GM12891 (cell line): ENCODE measurements at regions not wholly inside any gene's neighbourhood (a gene's known extent, or its start where the extent isn't known, plus 50 kb on each side); places are given as distances from the start of the nearest gene placed in this dataset.
"Not testable (repeated sequence)": the region's sequence is repeated elsewhere in the genome, so short reads cannot be mapped to it uniquely, and the experiment has no call there.

Source experiments
- DNase-seq: peaks from one replicate; pipeline ENCODE4 v3.0.0; 2011; ENCODE audit warnings: low spot score; ENCODE audit not compliant: insufficient read length
- FAIRE-seq: peaks from 2 replicates; lab custom pipeline; 2011; peaks lifted over from hg19 to GRCh38; lab: Jason Lieb, UNC
- PAX5 ChIP-seq: IDR thresholded peaks from 2 replicates; pipeline ENCODE4 v1.6.1; 2011; ENCODE audit warnings: low read length, moderate library complexity, mild to moderate bottlenecking; ENCODE audit not compliant: insufficient read depth, severe bottlenecking
- POLR2A ChIP-seq: IDR thresholded peaks from 2 replicates; pipeline ENCODE4 v1.6.1; 2011; ENCODE audit warnings: low read depth, low read length, control low read depth
- POLR2AphosphoS5 ChIP-seq: IDR thresholded peaks from 2 replicates; pipeline ENCODE4 v1.6.1; 2011; ENCODE audit warnings: low read depth, low read length, control low read depth
- POU2F2 ChIP-seq: IDR thresholded peaks from 2 replicates; pipeline ENCODE4 v1.6.1; 2011; ENCODE audit warnings: low read depth, mild to moderate bottlenecking, control low read depth, low read length, moderate library complexity
- SPI1 ChIP-seq: IDR thresholded peaks from 2 replicates; pipeline ENCODE4 v1.6.1; 2011; ENCODE audit warnings: low read depth, low read length, control low read depth
- TAF1 ChIP-seq: IDR thresholded peaks from 2 replicates; pipeline ENCODE4 v1.6.1; 2011; ENCODE audit warnings: low read depth, low read length, control low read depth

DNA sequence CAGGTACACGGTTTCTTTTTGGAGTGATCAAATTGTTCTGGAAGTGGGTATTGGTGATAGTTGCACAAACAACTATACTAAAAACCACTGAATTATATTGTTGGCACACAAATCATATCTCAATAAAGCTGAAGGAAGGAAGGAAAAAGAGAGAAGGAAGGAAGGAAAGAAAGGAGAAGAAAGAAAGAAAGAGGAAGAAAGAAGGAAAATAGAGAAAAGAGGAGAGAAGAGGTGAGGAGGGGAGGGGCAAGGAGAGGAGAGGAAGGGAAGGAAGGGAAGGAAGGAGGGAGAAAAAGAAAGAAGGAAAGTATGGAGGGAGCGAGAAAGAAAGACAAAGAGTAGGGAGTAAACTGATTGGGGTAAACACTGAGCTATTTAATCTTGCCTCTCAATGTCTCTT, 77.9 kb upstream of the TSC22D2 start:
- TF ChIP-seq TAF1 (no peak), POU2F2 (no peak), SPI1 (no peak), PAX5 (no peak), POLR2AphosphoS5 (no peak), POLR2A (no peak)
- no peak for DNase-seq
- no peak for FAIRE-seq

DNA sequence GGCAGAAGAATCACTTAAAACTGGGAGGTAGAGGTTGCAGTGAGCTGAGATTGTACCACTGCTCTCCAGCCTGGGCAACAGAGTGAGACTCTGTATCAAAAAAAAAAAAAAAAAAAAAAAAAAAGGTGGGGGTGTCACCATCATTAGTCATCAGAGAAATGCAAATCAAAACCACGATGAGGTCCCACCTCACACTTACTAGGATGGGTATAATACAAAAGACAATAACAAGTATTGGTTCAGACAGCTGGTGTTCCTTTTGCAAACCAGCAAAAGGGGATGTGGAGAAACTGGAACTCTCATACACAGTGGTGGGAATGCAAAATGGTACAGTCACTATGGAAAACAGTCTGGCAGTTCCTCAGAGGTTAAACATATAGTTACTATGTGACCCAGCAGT, 78.7 kb upstream of the TSC22D2 start:
- TF ChIP-seq POLR2AphosphoS5 (no peak), SPI1 (no peak), POLR2A (no peak), PAX5 (no peak), TAF1 (no peak), POU2F2 (no peak)
- FAIRE-seq (no peak), DNase-seq (no peak)

DNA sequence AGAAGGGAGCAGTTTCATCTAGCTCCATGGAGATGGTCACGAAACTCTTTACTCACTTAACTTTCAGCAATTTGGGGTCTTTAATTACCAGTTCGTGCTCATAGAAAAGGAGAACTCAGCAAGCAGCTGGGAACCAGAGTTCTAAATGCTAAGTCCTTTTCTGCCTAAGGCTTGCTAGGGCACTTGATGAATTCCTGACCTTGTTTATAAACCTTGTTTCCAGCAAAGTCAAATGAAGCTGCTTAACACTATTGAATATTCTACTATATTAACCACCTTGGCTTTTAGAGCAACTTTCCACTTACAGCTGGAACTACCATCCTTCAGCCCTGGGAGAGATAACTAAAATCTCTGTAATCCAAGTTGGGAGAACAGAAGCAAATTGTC, 79.5 kb upstream of the TSC22D2 start:
- FAIRE-seq: no peak
- TF ChIP-seq TAF1: no peak
- TF ChIP-seq PAX5: no peak
- no peak for TF ChIP-seq POLR2AphosphoS5
- no peak for TF ChIP-seq POLR2A
- TF ChIP-seq POU2F2: no peak
- TF ChIP-seq SPI1: no peak
- DNase-seq: no peak

DNA sequence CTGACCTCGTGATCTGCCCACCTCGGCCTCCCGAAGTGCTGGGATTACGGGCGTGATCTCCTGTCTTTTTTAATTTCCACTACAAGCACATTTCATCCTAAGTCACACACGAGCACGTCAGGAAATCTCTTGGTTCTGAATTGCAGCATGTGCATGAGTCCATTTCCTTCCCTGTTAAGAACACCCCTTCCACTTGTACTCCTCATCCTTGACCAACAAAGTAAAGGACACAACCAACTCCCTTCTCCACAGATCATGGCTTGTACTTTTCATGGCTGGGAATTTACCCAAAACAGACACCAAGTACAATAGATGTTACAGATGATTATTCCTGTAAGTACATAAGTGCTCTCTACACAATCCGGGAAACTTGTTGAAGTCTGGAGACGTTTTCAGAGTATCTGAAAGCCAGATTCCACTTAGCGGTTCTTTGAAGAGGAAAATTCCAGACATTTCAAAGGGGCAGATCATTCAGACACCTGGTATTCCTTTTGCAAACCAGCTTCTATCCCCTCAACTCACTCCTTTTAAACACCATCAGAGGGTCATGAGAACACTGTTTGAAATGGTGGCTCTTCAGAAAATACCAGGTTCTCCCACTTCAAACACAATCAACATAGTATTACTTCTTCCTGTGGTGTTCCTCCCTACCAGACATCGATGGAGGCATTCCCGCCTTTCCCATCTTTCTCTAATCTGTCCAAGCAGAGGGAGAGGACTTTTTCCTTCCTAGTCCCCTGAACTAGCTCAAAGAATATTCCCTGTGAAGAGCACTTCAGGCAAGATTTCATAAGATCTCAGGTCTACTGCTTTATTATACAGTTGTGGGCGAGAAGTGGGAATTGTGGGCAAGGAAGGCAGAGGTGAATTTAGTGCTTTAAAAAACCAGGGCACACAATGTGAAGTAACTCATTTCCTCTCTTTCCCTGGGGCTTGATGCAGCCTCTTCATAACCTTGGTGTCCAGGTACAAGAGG, 80.1 kb upstream of the TSC22D2 start:
- FAIRE-seq: no peak
- TF ChIP-seq TAF1: no peak

DNA sequence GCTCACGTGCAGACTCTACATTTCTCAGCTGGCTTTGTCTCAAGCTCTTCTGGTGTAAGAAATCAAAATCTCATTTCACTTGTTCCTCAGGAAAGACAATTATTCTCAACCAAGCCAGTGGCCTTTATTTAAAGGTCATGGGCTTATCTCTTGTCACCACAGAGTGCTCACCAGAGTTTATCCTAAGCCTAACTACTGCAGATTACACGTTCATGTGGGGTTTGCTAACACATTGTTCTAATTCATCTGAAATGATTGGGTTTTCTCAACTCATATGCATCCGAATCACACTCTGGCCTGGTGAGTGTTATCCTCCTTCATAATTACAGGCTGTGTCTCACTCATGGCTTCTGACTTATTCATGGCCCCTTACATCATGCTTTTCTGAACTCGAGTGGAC, 83.3 kb upstream of the TSC22D2 start:
- no peak for FAIRE-seq
- no peak for DNase-seq
- no peak for TF ChIP-seq POLR2AphosphoS5

More for the DNA sequence above, 80.1 kb upstream of the TSC22D2 start:
- no peak for DNase-seq

DNA sequence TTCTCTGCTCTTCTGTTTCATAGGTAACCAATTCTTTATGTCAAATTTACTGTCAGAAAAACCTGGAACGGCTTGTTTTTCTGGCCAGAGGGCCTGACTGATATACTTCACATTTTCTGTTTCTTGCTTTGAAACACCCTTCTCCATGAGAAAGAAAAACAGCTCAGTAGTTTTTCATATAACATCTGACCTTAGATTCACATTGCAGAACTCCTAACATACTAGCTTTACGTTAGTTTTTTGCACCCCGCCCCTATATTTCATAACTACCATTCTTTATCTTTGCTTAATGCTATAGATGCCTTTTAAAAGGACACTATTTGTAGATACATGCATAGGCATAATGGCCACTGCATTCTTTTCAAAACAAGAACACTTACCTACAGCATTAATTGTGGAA, 83.9 kb upstream of the TSC22D2 start:
- FAIRE-seq: no peak
- DNase-seq: no peak
- TF ChIP-seq PAX5: no peak
- no peak for TF ChIP-seq SPI1
- TF ChIP-seq POLR2AphosphoS5: no peak
- no peak for TF ChIP-seq POLR2A
- no peak for TF ChIP-seq TAF1
- no peak for TF ChIP-seq POU2F2

DNA sequence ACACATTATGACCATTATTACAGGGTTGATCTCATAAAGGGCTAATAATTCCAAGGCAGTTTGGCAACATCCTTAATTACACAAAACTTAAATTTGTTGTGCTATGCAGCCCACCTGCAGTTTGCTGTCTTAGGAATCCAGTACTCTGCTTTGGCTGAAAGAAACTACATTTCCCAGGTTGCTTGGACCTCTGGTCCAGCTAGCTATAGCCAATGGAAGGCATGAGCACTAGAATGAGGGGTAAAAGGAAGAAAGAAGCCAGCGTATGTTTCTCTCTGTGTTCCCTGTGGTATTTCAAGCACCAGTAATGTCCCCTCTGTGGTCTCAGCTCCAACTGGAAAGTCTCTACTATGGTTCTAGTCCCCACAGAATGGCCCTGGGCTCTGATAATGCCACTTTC, 84.3 kb upstream of the TSC22D2 start:
- DNase-seq (no peak), FAIRE-seq (no peak)
- no peak for TF ChIP-seq POLR2A
- TF ChIP-seq POLR2AphosphoS5: no peak
- no peak for TF ChIP-seq SPI1
- TF ChIP-seq PAX5: no peak
- no peak for TF ChIP-seq TAF1
- no peak for TF ChIP-seq POU2F2

DNA sequence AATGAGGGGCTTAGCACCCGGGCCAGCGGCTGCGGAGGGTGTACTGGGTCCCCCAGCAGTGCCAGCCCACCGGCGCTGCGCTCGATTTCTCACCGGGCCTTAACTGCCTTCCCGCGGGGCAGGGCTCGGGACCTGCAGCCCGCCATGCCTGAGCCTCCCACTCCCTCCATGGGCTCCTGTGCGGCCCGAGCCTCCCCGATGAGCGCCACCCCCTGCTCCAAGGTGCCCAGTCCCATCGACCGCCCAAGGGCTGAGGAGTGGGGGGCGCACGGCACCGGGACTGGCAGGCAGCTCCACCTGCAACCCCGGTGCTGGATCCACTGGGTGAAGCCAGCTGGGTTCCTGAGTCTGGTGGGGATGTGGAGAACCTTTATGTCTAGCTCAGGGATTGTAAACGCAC, 85.0 kb upstream of the TSC22D2 start:
- FAIRE-seq, DNase-seq: not testable (repeated sequence)

DNA sequence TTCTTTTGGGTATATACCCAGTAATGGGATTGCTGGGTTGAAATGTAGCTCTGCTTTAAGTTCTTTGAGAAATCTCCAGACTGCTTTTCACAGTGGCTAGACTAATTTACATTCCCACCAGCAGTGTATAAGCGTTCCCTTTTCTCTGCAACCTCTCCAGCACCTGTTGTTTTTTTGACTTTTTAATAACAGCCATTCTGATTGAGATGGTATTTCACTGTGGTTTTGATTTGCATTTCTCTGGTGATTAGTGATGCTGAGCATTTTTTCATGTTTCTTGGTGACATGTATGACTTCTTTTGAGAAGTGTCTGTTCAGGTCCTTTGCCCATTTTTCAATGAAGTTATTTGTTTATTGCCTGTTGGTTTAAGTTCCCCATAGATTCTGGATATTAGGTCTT, 87.1 kb upstream of the TSC22D2 start:
- not testable (repeated sequence) for DNase-seq, FAIRE-seq

DNA sequence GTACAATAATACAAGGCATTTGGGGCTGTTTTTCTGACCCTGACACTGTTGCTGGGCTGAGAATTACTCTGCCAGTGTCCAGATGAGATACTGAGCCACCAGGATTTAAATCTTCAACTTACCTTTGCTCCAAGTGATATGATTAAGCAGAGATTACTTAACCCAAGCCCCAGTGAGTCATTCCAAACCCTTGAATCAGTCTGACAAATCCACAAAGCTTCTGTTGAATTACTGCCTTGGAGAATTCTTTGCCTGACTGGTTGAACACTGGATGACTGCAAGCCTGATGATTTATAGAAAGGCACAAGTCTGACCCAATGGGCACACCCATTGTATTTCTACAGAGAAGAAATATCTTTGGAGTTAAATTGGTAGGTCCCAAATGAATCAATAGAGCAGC, 88.2 kb upstream of the TSC22D2 start:
- DNase-seq (no peak), FAIRE-seq (no peak)
- TF ChIP-seq POLR2A (no peak), TAF1 (no peak), POU2F2 (no peak), POLR2AphosphoS5 (no peak), SPI1 (no peak), PAX5 (no peak)

DNA sequence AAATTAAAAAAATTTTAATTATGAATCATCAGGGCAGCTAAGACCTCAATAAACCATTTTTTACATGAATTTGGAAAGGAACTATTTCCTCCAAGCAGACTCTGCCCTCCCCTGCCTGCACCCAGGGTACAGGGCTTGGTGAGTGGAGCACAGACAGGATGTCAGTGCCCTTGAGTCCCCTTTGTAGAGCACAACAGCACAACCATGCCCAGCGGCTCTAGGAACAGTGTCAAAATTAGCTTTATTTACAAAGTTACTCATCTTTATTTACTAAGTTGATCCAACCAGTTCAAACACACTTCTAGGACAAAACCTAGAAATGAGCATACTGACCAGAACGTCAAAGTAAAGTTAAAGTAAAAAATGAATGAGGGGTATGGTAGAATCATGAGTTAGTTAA, 90.6 kb upstream of the TSC22D2 start:
- FAIRE-seq (no peak), DNase-seq (no peak)
- TF ChIP-seq POU2F2 (no peak), POLR2AphosphoS5 (no peak), PAX5 (no peak), TAF1 (no peak), SPI1 (no peak), POLR2A (no peak)
